A673 (cell line): ENCODE measurements at regions not wholly inside any gene's neighbourhood (a gene's known extent, or its start where the extent isn't known, plus 50 kb on each side); places are given as distances from the start of the nearest gene placed in this dataset.

Source experiments
- BruUV-seq: library from RNA; stranded (reverse); fragments of 400-500 nt; replicated peaks from 2 replicates; lab custom pipeline; 2021; lab: Mats Ljungman, UMichigan
- CTCF ChIA-PET: fragments of 300-600 bp; sonication (Branson Sonifier 250); formaldehyde crosslinking; loops from one replicate; lab custom pipeline; 2022; ENCODE audit warnings: antibody characterized with exemption; lab: Charles Lee
- POLR2A ChIA-PET: fragments of 300-600 bp; sonication (Branson Sonifier 250); formaldehyde crosslinking; loops from one replicate; lab custom pipeline; 2022; ENCODE audit warnings: antibody characterized with exemption; ENCODE audit not compliant: low non-redundant PET; lab: Charles Lee
- DNase-seq: peaks from one replicate; pipeline ENCODE4 v3.0.0-alpha.2; 2015; ENCODE audit warnings: low spot score
- H3K27ac ChIP-seq: fragments of 200-600 bp; sonication (generic); 2 replicates; pipeline ENCODE4 v1.5.1; 2016; ENCODE audit warnings: mixed run types, low read depth, mild to moderate bottlenecking, mixed read lengths, antibody characterized with exemption, low read length; ENCODE audit not compliant: poor library complexity, severe bottlenecking
- H3K27me3 ChIP-seq: fragments of 200-600 bp; sonication (generic); replicated peaks from 2 replicates; pipeline ENCODE4 v1.6.1; 2017; ENCODE audit warnings: mixed run types, low read depth, mild to moderate bottlenecking, mixed read lengths, antibody characterized with exemption, low read length; ENCODE audit not compliant: insufficient read depth, poor library complexity
- H3K36me3 ChIP-seq: fragments of 200-600 bp; sonication (generic); 2 replicates; pipeline ENCODE4 v1.6.1; 2016; ENCODE audit warnings: mixed run types, mild to moderate bottlenecking, mixed read lengths, antibody characterized with exemption, low read length; ENCODE audit not compliant: insufficient read depth, poor library complexity, severe bottlenecking
- H3K4me1 ChIP-seq: fragments of 200-600 bp; sonication (generic); 2 replicates; pipeline ENCODE4 v1.6.1; 2017; ENCODE audit warnings: mixed run types, mild to moderate bottlenecking, mixed read lengths, antibody characterized with exemption, low read length; ENCODE audit not compliant: insufficient read depth, poor library complexity, severe bottlenecking
- H3K4me3 ChIP-seq: fragments of 200-600 bp; sonication (generic); 2 replicates; pipeline ENCODE4 v1.5.1; 2016; ENCODE audit warnings: low read depth, mixed run types, mild to moderate bottlenecking, mixed read lengths, low read length; ENCODE audit not compliant: poor library complexity, severe bottlenecking
- H3K9me3 ChIP-seq: fragments of 200-600 bp; sonication (generic); 2 replicates; pipeline ENCODE4 v1.6.1; 2016; ENCODE audit warnings: mixed run types, low read depth, mild to moderate bottlenecking, mixed read lengths, antibody characterized with exemption, low read length; ENCODE audit not compliant: poor library complexity, severe bottlenecking
- EZH2 ChIP-seq: fragments of 200-600 bp; sonication (generic); IDR thresholded peaks from 2 replicates; pipeline ENCODE4 v1.6.1; 2017; ENCODE audit warnings: borderline replicate concordance, low read depth, mild to moderate bottlenecking, mixed read lengths, antibody characterized with exemption, low read length; ENCODE audit not compliant: poor library complexity, severe bottlenecking
- intact Hi-C: fragments of 100-400 bp; cut with micrococcal nuclease; formaldehyde crosslinking; loops from one replicate; pipeline ENCODE4 v1.10.0; 2022; ENCODE audit not compliant: unreplicated experiment
- TF ChIP-seq, protein P1 (sequence below): fragments of 300-800, 200-600 bp; sonication (generic); conservative IDR thresholded peaks from 2 replicates; pipeline ENCODE4 v1.5.1; 2017; ENCODE audit warnings: low read depth, mild to moderate bottlenecking, antibody characterized with exemption, low read length, moderate library complexity, mixed read lengths

DNA sequence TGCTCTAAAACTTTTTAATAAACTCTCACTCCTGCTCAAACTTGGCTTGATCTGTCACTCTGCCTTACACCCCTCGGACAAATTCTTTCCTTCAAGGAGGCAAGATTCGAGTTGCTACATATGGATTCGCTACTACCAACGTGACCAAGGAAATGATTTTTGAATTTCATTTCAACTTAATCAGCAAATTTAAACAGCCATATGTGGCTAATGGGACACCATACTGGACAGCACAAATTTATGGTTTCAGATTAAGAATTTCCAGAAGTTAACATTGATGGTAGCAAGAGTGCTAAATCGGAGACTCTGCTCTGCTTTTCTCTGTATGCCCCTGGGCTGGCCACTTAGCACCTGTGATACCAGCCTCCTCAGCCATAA is 318.2 kb upstream of the PSMD7 start:
- H3K4me3 ChIP-seq: no peak overlapping the region
- peaks cover 47% of the 10 kb centered on the region for H3K27me3 ChIP-seq
- H3K9me3 ChIP-seq: no peaks in the 10 kb centered on the region
- H3K27ac ChIP-seq: no peak overlapping the region
- no peaks in the 10 kb centered on the region for H3K36me3 ChIP-seq
- H3K4me1 ChIP-seq: no peaks in the 10 kb centered on the region
- BruUV-seq: no TSS peak
- no peak for TF ChIP-seq EZH2
- TF ChIP-seq, protein P1, sequence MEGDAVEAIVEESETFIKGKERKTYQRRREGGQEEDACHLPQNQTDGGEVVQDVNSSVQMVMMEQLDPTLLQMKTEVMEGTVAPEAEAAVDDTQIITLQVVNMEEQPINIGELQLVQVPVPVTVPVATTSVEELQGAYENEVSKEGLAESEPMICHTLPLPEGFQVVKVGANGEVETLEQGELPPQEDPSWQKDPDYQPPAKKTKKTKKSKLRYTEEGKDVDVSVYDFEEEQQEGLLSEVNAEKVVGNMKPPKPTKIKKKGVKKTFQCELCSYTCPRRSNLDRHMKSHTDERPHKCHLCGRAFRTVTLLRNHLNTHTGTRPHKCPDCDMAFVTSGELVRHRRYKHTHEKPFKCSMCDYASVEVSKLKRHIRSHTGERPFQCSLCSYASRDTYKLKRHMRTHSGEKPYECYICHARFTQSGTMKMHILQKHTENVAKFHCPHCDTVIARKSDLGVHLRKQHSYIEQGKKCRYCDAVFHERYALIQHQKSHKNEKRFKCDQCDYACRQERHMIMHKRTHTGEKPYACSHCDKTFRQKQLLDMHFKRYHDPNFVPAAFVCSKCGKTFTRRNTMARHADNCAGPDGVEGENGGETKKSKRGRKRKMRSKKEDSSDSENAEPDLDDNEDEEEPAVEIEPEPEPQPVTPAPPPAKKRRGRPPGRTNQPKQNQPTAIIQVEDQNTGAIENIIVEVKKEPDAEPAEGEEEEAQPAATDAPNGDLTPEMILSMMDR: no peak
- ChIA-PET POLR2A (no interaction called here), CTCF (no interaction called here)
- intact Hi-C loops: no loop called here
- DNase-seq: no peak

DNA sequence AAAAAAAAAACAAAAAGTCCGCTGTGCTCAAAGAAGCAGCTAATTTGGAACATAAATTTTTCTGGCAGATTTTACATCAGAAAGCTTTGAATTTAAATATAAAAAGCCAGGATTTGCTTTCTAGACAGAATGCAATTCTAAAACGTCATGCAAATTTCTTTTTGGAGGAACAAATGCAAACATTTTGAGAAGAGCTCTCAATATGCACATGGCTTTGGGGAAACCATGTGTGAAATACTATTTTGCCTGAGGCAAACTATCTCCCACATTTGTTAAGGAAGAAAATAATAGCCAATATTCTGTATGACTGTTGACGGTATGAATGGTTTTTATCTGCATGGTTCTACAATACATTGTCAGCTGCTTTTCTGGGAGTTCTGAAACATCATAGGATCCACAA is 320.0 kb upstream of the PSMD7 start:
- BruUV-seq: no TSS peak
- no peak for DNase-seq
- ChIA-PET CTCF (no interaction called here), POLR2A (no interaction called here)
- H3K27me3 ChIP-seq: peaks cover 57% of the 10 kb centered on the region
- H3K36me3 ChIP-seq: no peaks in the 10 kb centered on the region
- H3K27ac ChIP-seq: no peak overlapping the region
- TF ChIP-seq, protein P1: no peak
- no peak for TF ChIP-seq EZH2
- no peak overlapping the region for H3K4me3 ChIP-seq
- intact Hi-C loops: no loop called here
- no peaks in the 10 kb centered on the region for H3K4me1 ChIP-seq
- H3K9me3 ChIP-seq: no peaks in the 10 kb centered on the region

DNA sequence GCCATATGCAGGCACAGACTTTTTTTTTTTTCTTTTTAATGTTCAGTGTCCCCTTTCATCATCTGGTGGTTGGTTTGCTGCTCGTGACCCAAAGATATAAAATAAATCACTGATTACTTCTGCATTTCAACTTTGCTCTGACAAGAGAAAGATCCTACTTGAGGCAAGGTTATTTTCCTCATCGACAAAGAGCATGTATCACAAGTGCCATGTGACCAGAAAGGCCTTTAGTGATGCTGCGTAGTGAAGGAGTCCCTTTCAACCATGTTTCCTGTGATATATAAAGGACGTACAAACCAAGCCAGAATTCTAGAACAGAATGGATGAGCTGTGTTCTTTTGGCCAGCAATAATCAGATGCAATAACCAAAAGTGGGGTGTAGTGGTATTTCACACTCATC is 323.4 kb upstream of the PSMD7 start:
- ChIA-PET POLR2A (interaction anchor here (0.6 kb wide), 1 partner anchor 135 kb away, joined by 3 read pairs; no protein-coding TSS in a partner anchor), CTCF (no interaction called here)
- DNase-seq: no peak
- Histone ChIP-seq H3K4me1 (no peaks in the 10 kb centered on the region), H3K4me3 (no peak overlapping the region), H3K36me3 (no peaks in the 10 kb centered on the region), H3K27ac (no peak overlapping the region), H3K27me3 (peaks cover 56% of the 10 kb centered on the region), H3K9me3 (no peaks in the 10 kb centered on the region)
- intact Hi-C loops: no loop called here
- BruUV-seq: no TSS peak
- TF ChIP-seq EZH2: no peak
- TF ChIP-seq, protein P1: no peak
